RCC 7860 (cell line): ENCODE measurements at regions not wholly inside any gene's neighbourhood (a gene's known extent, or its start where the extent isn't known, plus 50 kb on each side); places are given as distances from the start of the nearest gene placed in this dataset.

ENCODE experiments used
- DNase-seq: peaks from one replicate; pipeline ENCODE4 v3.0.0-alpha.2; 2015; ENCODE audit warnings: low spot score
- FAIRE-seq: peaks from 2 replicates; lab custom pipeline; 2012; peaks lifted over from hg19 to GRCh38; lab: Jason Lieb, UNC

- DNase-seq (no peak), FAIRE-seq (no peak)
Observed at GRCh38 chr1:106173101-106173500, 883.4 kb upstream of the PRMT6 start.

- FAIRE-seq (no peak), DNase-seq (no peak)
Observed at GRCh38 chr1:106178791-106179190, 877.7 kb upstream of the PRMT6 start.

GRCh38 chr1:106181866-106182265 is 874.6 kb upstream of the PRMT6 start:
- FAIRE-seq (no peak), DNase-seq (no peak)

GRCh38 chr1:106185089-106185488 is 871.4 kb upstream of the PRMT6 start:
- FAIRE-seq (no peak), DNase-seq (no peak)

- DNase-seq (no peak), FAIRE-seq (no peak)
Observed at GRCh38 chr1:106189780-106190179, 866.7 kb upstream of the PRMT6 start.

GRCh38 chr1:106194206-106194605 is 862.3 kb upstream of the PRMT6 start:
- DNase-seq (no peak), FAIRE-seq (no peak)

- DNase-seq (no peak), FAIRE-seq (no peak)
Observed at GRCh38 chr1:106200711-106201110, 855.8 kb upstream of the PRMT6 start.

- FAIRE-seq (no peak), DNase-seq (no peak)
Observed at GRCh38 chr1:106207185-106207584, 849.3 kb upstream of the PRMT6 start.

GRCh38 chr1:106217765-106218164 is 838.7 kb upstream of the PRMT6 start:
- FAIRE-seq: no peak
- DNase-seq: no peak

GRCh38 chr1:106222403-106222802 is 834.1 kb upstream of the PRMT6 start:
- no peak for FAIRE-seq
- no peak for DNase-seq

- DNase-seq: no peak
- FAIRE-seq: no peak
Observed at GRCh38 chr1:106223213-106223612, 833.3 kb upstream of the PRMT6 start.

- peak; percentile 76 for FAIRE-seq
Observed at GRCh38 chr1:106224426-106224825, 832.0 kb upstream of the PRMT6 start.

GRCh38 chr1:106225403-106225802 is 831.1 kb upstream of the PRMT6 start:
- DNase-seq (no peak), FAIRE-seq (no peak)

More at GRCh38 chr1:106224426-106224825, 832.0 kb upstream of the PRMT6 start:
- no peak for DNase-seq

- FAIRE-seq (no peak), DNase-seq (no peak)
Observed at GRCh38 chr1:106226550-106226949, 829.9 kb upstream of the PRMT6 start.

GRCh38 chr1:106232128-106232527 is 824.3 kb upstream of the PRMT6 start:
- FAIRE-seq (no peak), DNase-seq (no peak)

GRCh38 chr1:106233511-106233910 is 823.0 kb upstream of the PRMT6 start:
- no peak for DNase-seq
- no peak for FAIRE-seq

- FAIRE-seq (no peak), DNase-seq (no peak)
Observed at GRCh38 chr1:106249365-106249764, 807.1 kb upstream of the PRMT6 start.

- DNase-seq (no peak), FAIRE-seq (no peak)
Observed at GRCh38 chr1:106249810-106250209, 806.7 kb upstream of the PRMT6 start.

GRCh38 chr1:106254748-106255147 is 801.7 kb upstream of the PRMT6 start:
- no peak for FAIRE-seq
- no peak for DNase-seq

GRCh38 chr1:106266786-106267185 is 789.7 kb upstream of the PRMT6 start:
- DNase-seq (no peak), FAIRE-seq (no peak)

GRCh38 chr1:106268070-106268469 is 788.4 kb upstream of the PRMT6 start:
- DNase-seq: no peak
- no peak for FAIRE-seq

GRCh38 chr1:106276871-106277270 is 779.6 kb upstream of the PRMT6 start:
- no peak for FAIRE-seq
- no peak for DNase-seq

- DNase-seq (no peak), FAIRE-seq (no peak)
Observed at GRCh38 chr1:106277786-106278185, 778.7 kb upstream of the PRMT6 start.

GRCh38 chr1:106278716-106279115 is 777.8 kb upstream of the PRMT6 start:
- FAIRE-seq: no peak
- DNase-seq: no peak
